MCF 10A (cell line): ENCODE measurements at regions not wholly inside any gene's neighbourhood (a gene's known extent, or its start where the extent isn't known, plus 50 kb on each side); places are given as distances from the start of the nearest gene placed in this dataset.

Experiments used
- BruUV-seq: library from RNA; stranded (reverse); fragments of 400-500 nt; replicated peaks from 2 replicates; lab custom pipeline; 2021; lab: Mats Ljungman, UMichigan
- CTCF ChIA-PET: fragments of 300-600 bp; sonication (Branson Sonifier 250); formaldehyde crosslinking; extraction: SDS; loops from one replicate; lab custom pipeline; 2021; ENCODE audit warnings: antibody characterized with exemption, inconsistent platforms; lab: Yijun Ruan, JAX
- POLR2A ChIA-PET: fragments of 300-600, 350-650 bp; sonication (Branson Sonifier 250); formaldehyde crosslinking; extraction: SDS; loops from one replicate; lab custom pipeline; 2020; ENCODE audit warnings: antibody characterized with exemption, inconsistent platforms; lab: Yijun Ruan, JAX
- DNase-seq: peaks from one replicate; pipeline ENCODE4 v3.0.0-alpha.2; 2018; ENCODE audit not compliant: unreplicated experiment
- H3K27ac Mint-ChIP-seq: one replicate; pipeline ENCODE4 v1.8.0; 2022; ENCODE audit warnings: mild to moderate bottlenecking, low read depth, mixed read lengths; ENCODE audit not compliant: unreplicated experiment
- H3K27me3 Mint-ChIP-seq: one replicate; pipeline ENCODE4 v1.8.0; 2022; ENCODE audit warnings: mixed read lengths; ENCODE audit not compliant: insufficient read depth, unreplicated experiment
- H3K36me3 Mint-ChIP-seq: one replicate; pipeline ENCODE4 v1.8.0; 2022; ENCODE audit warnings: mild to moderate bottlenecking, moderate library complexity, mixed read lengths; ENCODE audit not compliant: insufficient read depth, unreplicated experiment
- H3K4me1 Mint-ChIP-seq: one replicate; pipeline ENCODE4 v1.8.0; 2022; ENCODE audit warnings: mixed read lengths; ENCODE audit not compliant: insufficient read depth, unreplicated experiment
- H3K4me3 Mint-ChIP-seq: one replicate; pipeline ENCODE4 v1.8.0; 2022; ENCODE audit warnings: mild to moderate bottlenecking, moderate library complexity, mixed read lengths; ENCODE audit not compliant: unreplicated experiment
- H3K9me3 Mint-ChIP-seq: one replicate; pipeline ENCODE4 v1.8.0; 2022; ENCODE audit warnings: mixed read lengths; ENCODE audit not compliant: unreplicated experiment
- CTCF ChIP-seq: fragments of 200-600 bp; IDR thresholded peaks from one replicate; pipeline ENCODE4 v1.8.0; 2022; ENCODE audit warnings: antibody characterized with exemption, mild to moderate bottlenecking; ENCODE audit not compliant: unreplicated experiment
- intact Hi-C: fragments of 100-400 bp; cut with micrococcal nuclease; formaldehyde crosslinking; loops from 2 replicates; pipeline ENCODE4 v1.14.1; 2022

- Mint-ChIP-seq H3K4me1 (peaks cover 16% of the 10 kb centered on the region), H3K4me3 (no peak overlapping the region), H3K27ac (no peak overlapping the region), H3K9me3 (no peaks in the 10 kb centered on the region), H3K36me3 (no peaks in the 10 kb centered on the region), H3K27me3 (no peaks in the 10 kb centered on the region)
- ChIA-PET CTCF (interaction anchor here (0.6 kb wide), 2 partner anchors 600 to 809 kb away, joined by 3 read pairs; no protein-coding TSS in a partner anchor), POLR2A (no interaction called here)
- intact Hi-C loops: no loop called here
- no peak for TF ChIP-seq CTCF
- no peak for DNase-seq
- BruUV-seq: no TSS peak
Measured at GRCh38 chr21:14903172-14903865, 161.5 kb downstream of the NRIP1 start.

GRCh38 chr21:14901482-14901958 is 163.3 kb downstream of the NRIP1 start:
- BruUV-seq: no TSS peak
- peaks cover 16% of the 10 kb centered on the region for H3K4me1 Mint-ChIP-seq
- ChIA-PET CTCF (no interaction called here), POLR2A (no interaction called here)
- H3K9me3 Mint-ChIP-seq: no peaks in the 10 kb centered on the region
- H3K27ac Mint-ChIP-seq: no peak overlapping the region
- H3K4me3 Mint-ChIP-seq: no peak overlapping the region
- DNase-seq: peak; percentile 88
- no peak for TF ChIP-seq CTCF
- intact Hi-C loops: no loop called here
- no peaks in the 10 kb centered on the region for H3K36me3 Mint-ChIP-seq
- no peaks in the 10 kb centered on the region for H3K27me3 Mint-ChIP-seq

- DNase-seq: peak; percentile 32
- ChIA-PET POLR2A (interaction anchor here (0.7 to 1.4 kb wide), 2 partner anchors 10 to 11 kb away, joined by 3 to 4 read pairs; no protein-coding TSS in a partner anchor), CTCF (interaction anchor here (0.9 to 1.1 kb wide), 2 partner anchors 10 to 582 kb away, joined by 3 read pairs; no protein-coding TSS in a partner anchor)
- Mint-ChIP-seq H3K4me3 (no peak overlapping the region), H3K4me1 (peaks cover 16% of the 10 kb centered on the region), H3K27me3 (no peaks in the 10 kb centered on the region), H3K36me3 (no peaks in the 10 kb centered on the region), H3K27ac (peak overlapping the region; percentile 95), H3K9me3 (no peaks in the 10 kb centered on the region)
- no peak for TF ChIP-seq CTCF
- intact Hi-C loops: no loop called here
- no TSS peak for BruUV-seq
Measured at GRCh38 chr21:14900611-14901010, 164.2 kb downstream of the NRIP1 start.

GRCh38 chr21:14900058-14900457 is 164.7 kb downstream of the NRIP1 start:
- no peaks in the 10 kb centered on the region for H3K27me3 Mint-ChIP-seq
- no peaks in the 10 kb centered on the region for H3K9me3 Mint-ChIP-seq
- intact Hi-C loops: no loop called here
- peaks cover 16% of the 10 kb centered on the region for H3K4me1 Mint-ChIP-seq
- no peak for TF ChIP-seq CTCF
- BruUV-seq: no TSS peak
- ChIA-PET CTCF (interaction anchor here (1.1 kb wide), 1 partner anchor 10 kb away, joined by 3 read pairs; no protein-coding TSS in a partner anchor), POLR2A (interaction anchor here (0.7 to 1.4 kb wide), 2 partner anchors 10 kb away, joined by 3 to 4 read pairs; no protein-coding TSS in a partner anchor)
- no peak for DNase-seq
- no peaks in the 10 kb centered on the region for H3K36me3 Mint-ChIP-seq
- H3K4me3 Mint-ChIP-seq: no peak overlapping the region
- peak overlapping the region; percentile 95 for H3K27ac Mint-ChIP-seq
